Breast epithelium (tissue), 3 donors: ENCODE measurements at regions not wholly inside any gene's neighbourhood (a gene's known extent, or its start where the extent isn't known, plus 50 kb on each side); places are given as distances from the start of the nearest gene placed in this dataset.

Experiments used
- POLR2AphosphoS5 ChIP-seq, 3 donors: sonication (generic); formaldehyde crosslinking; IDR thresholded peaks; one replicate each; pipeline ENCODE4 v1.6.1; 2017; ENCODE audit warnings: antibody characterized with exemption in 3 of 3
- TF ChIP-seq, protein P1 (sequence below), 3 donors: fragments of 450-650 bp; IDR thresholded peaks; one replicate each; pipeline ENCODE4 v1.5.1; 2016 to 2017; ENCODE audit warnings: antibody characterized with exemption in 3 of 3, mild to moderate bottlenecking in 3 of 3, moderate library complexity in 3 of 3

DNA sequence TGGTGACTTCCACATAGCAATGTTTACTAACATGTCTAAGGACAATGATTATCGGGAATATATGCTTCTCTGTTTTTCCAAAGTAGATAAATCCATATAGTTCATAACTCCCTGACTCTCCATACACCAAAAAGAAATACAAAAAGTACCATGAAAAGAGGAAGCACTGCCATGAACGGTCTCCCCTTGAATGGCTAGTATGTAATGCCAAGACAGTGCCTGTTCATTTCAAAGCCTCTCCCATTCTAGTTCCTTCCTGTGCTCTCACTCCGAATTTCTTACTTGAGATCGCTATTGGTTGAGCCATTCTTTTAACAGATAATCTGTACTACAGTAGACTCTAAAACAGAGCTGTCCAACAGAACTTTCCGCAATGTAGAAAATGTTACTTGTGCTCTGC lies 54.8 kb upstream of the EDN1 start:
- TF ChIP-seq, protein P1, sequence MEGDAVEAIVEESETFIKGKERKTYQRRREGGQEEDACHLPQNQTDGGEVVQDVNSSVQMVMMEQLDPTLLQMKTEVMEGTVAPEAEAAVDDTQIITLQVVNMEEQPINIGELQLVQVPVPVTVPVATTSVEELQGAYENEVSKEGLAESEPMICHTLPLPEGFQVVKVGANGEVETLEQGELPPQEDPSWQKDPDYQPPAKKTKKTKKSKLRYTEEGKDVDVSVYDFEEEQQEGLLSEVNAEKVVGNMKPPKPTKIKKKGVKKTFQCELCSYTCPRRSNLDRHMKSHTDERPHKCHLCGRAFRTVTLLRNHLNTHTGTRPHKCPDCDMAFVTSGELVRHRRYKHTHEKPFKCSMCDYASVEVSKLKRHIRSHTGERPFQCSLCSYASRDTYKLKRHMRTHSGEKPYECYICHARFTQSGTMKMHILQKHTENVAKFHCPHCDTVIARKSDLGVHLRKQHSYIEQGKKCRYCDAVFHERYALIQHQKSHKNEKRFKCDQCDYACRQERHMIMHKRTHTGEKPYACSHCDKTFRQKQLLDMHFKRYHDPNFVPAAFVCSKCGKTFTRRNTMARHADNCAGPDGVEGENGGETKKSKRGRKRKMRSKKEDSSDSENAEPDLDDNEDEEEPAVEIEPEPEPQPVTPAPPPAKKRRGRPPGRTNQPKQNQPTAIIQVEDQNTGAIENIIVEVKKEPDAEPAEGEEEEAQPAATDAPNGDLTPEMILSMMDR (IDR thresholded peaks at IDR 0.05): no peak
- no peak for TF ChIP-seq POLR2AphosphoS5 (IDR thresholded peaks at IDR 0.05)
